Body of pancreas (tissue), 4 donors: ENCODE measurements at regions not wholly inside any gene's neighbourhood (a gene's known extent, or its start where the extent isn't known, plus 50 kb on each side); places are given as distances from the start of the nearest gene placed in this dataset.

Source experiments
- ATAC-seq: fragments of 150-250 bp; one replicate; pipeline ENCODE4 v1.9.1; 2016
- DNase-seq, 4 donors: peaks; one replicate each; pipeline ENCODE4 v3.0.0-alpha.2; 2019
- H3K27ac ChIP-seq, 4 donors: fragments of 200-600 bp; sonication (generic); 1 replicate in 3 of 4; 2 replicates in 1 of 4; pipeline versions ENCODE4 v1.5.1 to v1.6.1; 2016 to 2019; ENCODE audit warnings: mild to moderate bottlenecking in 1 of 4, mixed read lengths in 1 of 4, moderate library complexity in 1 of 4
- H3K27me3 ChIP-seq, 2 donors: fragments of 200-600 bp; sonication (generic); one replicate each; pipeline ENCODE4 v1.6.0; 2016; ENCODE audit warnings: mild to moderate bottlenecking in 1 of 2
- H3K36me3 ChIP-seq, 2 donors: fragments of 200-600 bp; sonication (generic); replicated peaks in 1 of 2; 2 replicates each; pipeline ENCODE4 v1.5.1; 2016; ENCODE audit warnings: low read depth in 2 of 2; ENCODE audit not compliant: insufficient read depth in 1 of 2
- H3K4me1 ChIP-seq: fragments of 200-600 bp; sonication (generic); one replicate; pipeline ENCODE4 v1.6.0; 2016
- H3K4me3 ChIP-seq, 2 donors: fragments of 200-600 bp; sonication (generic); 1 replicate in 1 of 2; 2 replicates in 1 of 2; pipeline ENCODE4 v1.5.1; 2016 to 2019
- H3K9me3 ChIP-seq, 3 donors: fragments of 200-600 bp; sonication (generic); 1 replicate in 2 of 3; 2 replicates in 1 of 3; pipeline ENCODE4 v1.5.1; 2016
- CTCF ChIP-seq, 7 experiments: fragments of 450-650 bp in 4 of 7; fragments of 200-600 bp in 3 of 7; sonication (generic) in 3 of 7; IDR thresholded peaks; one replicate each; pipeline ENCODE4 v1.5.1; 2016 to 2019; ENCODE audit warnings: antibody characterized with exemption in 7 of 7
- POLR2A ChIP-seq, 3 donors: fragments of 450-650 bp; IDR thresholded peaks; one replicate each; pipeline ENCODE4 v1.6.1; 2016; ENCODE audit warnings: antibody characterized with exemption in 3 of 3, mild to moderate bottlenecking in 2 of 3
- WGBS, 2 donors: methylation state at CpG; one replicate each; pipeline ENCODE4 v1.1.5; 2017; 5-methylcytosine and 5-hydroxymethylcytosine counted together
- intact Hi-C: fragments of 100-400 bp; cut with DNase I; formaldehyde crosslinking; loops from one replicate; pipeline ENCODE4 v1.15.1; 2023

- Histone ChIP-seq H3K4me1 (no peaks in the 10 kb centered on the region), H3K9me3 (no peaks in the 10 kb centered on the region), H3K27ac (no peak overlapping the region), H3K36me3 (no peaks in the 10 kb centered on the region), H3K27me3 (no peaks in the 10 kb centered on the region), H3K4me3 (no peak overlapping the region)
- WGBS, 2 donors: 51 to 53% methylated on average over 4 of the region's 4 CpGs
- no peak for TF ChIP-seq POLR2A (IDR thresholded peaks at IDR 0.05)
- no peak for TF ChIP-seq CTCF (IDR thresholded peaks at IDR 0.05)
- DNase-seq (no peak), ATAC-seq (no peak)
- intact Hi-C loops: no loop called here
These were observed 1024.0 kb upstream of the PCDH9 start for GRCh38 chr13:68254151-68254550.

- Histone ChIP-seq H3K9me3 (no peaks in the 10 kb centered on the region), H3K36me3 (no peaks in the 10 kb centered on the region), H3K4me3 (no peak overlapping the region), H3K4me1 (no peaks in the 10 kb centered on the region), H3K27me3 (no peaks in the 10 kb centered on the region), H3K27ac (no peak overlapping the region)
- TF ChIP-seq POLR2A (IDR thresholded peaks at IDR 0.05) (no peak), CTCF (IDR thresholded peaks at IDR 0.05) (no peak)
- DNase-seq: no peak
- ATAC-seq: no peak
- intact Hi-C loops: no loop called here
These were observed 1004.1 kb upstream of the PCDH9 start for GRCh38 chr13:68234274-68234673.

GRCh38 chr13:68232351-68233130 is 1002.4 kb upstream of the PCDH9 start:
- H3K27ac ChIP-seq: no peak overlapping the region

GRCh38 chr13:68214691-68215415 is 984.7 kb upstream of the PCDH9 start:
- TF ChIP-seq CTCF (IDR thresholded peaks at IDR 0.05) (no peak), POLR2A (IDR thresholded peaks at IDR 0.05) (no peak)
- Histone ChIP-seq H3K27ac (no peak overlapping the region), H3K4me1 (no peaks in the 10 kb centered on the region), H3K36me3 (no peaks in the 10 kb centered on the region), H3K9me3 (no peaks in the 10 kb centered on the region), H3K4me3 (no peak overlapping the region), H3K27me3 (no peaks in the 10 kb centered on the region)
- intact Hi-C loops: no loop called here
- WGBS, 2 donors: 71 to 72% methylated on average over 5 of the region's 5 CpGs
- ATAC-seq (no peak), DNase-seq (no peak)

More at GRCh38 chr13:68232351-68233130, 1002.4 kb upstream of the PCDH9 start:
- 43 to 46% methylated on average over 7 of the region's 7 CpGs for WGBS, 2 donors
- no peak overlapping the region for H3K4me3 ChIP-seq
- H3K4me1 ChIP-seq: no peaks in the 10 kb centered on the region
- intact Hi-C loops: no loop called here
- no peaks in the 10 kb centered on the region for H3K27me3 ChIP-seq
- ATAC-seq (no peak), DNase-seq (no peak)
- TF ChIP-seq CTCF (IDR thresholded peaks at IDR 0.05) (no peak), POLR2A (IDR thresholded peaks at IDR 0.05) (no peak)
- H3K9me3 ChIP-seq: no peaks in the 10 kb centered on the region
- no peaks in the 10 kb centered on the region for H3K36me3 ChIP-seq
